Cerebellar nuclear complex (tissue), 1 donor: ENCODE measurements at regions not wholly inside any gene's neighbourhood (a gene's known extent, or its start where the extent isn't known, plus 50 kb on each side); places are given as distances from the start of the nearest gene placed in this dataset.
"Not testable (repeated sequence)": the region's sequence is repeated elsewhere in the genome, so short reads cannot be mapped to it uniquely, and the experiment has no call there.

Experiments
- DNase-seq, 2 experiments: peaks; one replicate each; lab custom pipeline; 2025; lab: John Stamatoyannopoulos, UW

GRCh38 chr5:164975986-164976385 is 1470.6 kb downstream of the MAT2B start:
- DNase-seq: no peak

DNA sequence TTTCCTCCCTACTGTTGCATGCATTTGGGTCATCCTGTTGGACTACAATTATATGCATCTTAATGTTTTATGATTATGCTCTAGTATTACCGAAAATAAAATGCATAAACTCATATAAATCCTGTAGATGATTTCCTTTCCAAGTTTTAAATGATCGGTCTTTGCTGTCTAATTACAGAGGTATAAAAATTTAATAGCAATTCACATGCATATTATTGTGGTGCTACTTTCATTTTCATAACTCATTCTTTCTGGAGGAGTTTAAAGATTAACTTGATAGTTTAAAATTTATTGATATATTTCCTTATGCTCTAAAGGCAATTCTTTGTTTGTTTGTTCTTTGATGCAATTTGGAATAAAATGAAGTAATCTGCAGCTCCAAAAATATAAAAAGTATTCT is 1475.1 kb downstream of the MAT2B start:
- DNase-seq: no peak

DNA sequence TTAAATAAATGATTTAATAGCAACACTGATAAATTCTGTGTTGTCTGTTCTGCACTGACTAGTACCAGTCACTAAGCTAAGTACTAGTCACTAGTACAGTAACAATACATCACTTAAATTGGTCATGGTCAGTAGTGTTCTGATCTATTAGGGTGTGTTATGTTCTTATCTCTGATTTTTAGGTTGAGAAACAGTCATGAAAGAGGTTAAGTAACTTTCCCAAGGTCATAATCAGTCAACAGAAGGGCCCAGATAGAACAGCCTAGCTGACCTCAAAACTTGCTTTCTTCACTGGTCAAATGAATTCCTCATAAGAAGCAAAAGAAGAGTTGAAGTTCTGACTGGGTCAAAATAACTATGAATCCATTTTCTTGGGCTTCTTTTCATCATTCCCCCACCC is 1492.7 kb downstream of the MAT2B start:
- DNase-seq: no peak

DNA sequence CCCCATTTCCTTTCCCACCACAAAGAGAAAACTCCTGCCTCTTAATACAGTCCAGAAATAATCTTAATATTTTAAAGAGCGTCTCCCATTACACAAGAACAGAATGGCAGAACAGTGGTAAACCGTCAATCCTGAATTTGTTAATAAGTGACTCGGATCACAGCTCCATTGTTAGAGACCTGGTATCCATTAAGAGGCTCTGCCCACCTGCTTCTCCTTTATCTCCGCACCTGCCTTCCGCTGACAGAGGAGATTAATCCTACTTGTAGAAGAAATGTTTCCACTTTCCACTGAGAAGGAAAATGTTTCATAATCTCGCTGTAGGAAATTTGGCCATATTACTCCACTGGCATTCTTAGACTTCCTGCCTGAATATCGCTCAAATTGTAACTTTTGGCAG is 1493.2 kb downstream of the MAT2B start:
- no peak for DNase-seq

DNA sequence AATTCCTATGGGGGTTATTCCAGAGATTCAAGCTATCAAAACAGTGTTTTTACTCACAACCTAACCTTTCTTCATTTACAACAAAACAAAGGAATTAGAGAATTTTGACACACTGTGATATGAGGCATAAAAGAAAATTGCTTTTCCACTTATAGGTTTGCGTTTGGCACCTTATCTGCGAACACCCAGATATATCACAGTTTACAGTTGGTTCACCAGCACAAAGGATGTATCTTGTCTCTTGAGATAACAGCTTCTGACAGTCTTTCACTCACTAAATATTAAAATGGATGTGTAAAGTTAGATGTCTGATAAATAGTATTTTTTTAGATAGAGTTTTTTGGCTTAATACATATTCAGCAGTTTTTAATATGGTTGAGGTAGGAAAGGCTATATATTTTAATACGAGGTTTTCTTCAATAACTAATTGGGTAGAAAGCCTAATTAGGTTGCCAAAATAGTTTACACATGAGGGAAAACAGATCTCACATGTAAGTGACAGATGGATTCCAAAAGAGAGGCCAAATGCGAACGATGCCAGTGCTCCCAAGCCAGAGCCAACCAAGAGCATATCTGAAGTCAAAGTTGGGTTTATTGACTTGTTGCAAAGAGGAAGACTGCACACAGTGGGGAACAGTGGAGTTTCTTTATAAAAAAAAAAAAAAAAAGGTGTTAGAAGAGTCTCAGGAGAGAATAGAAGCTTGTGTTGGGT is 1495.2 kb downstream of the MAT2B start:
- DNase-seq: no peak

GRCh38 chr5:165003283-165003682 is 1497.9 kb downstream of the MAT2B start:
- DNase-seq: no peak

DNA sequence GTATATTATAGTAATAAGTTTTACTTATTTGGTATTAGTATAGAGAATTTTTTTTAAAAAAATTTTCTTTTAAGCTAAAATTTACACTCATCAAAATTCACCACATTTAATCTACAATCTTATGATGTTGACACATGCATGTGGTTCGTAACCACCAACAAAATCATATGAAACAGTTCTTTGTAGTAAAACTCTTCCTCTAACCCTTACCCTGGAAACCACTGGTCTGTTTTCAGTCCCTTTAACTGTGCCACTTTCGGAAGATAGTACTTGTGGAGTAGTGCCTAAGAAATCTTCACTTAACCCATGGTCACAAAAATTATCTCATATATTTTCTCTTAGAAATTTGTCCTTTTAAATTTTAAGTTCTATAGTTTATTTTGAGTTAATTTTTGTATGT is 1498.8 kb downstream of the MAT2B start:
- no peak for DNase-seq

DNA sequence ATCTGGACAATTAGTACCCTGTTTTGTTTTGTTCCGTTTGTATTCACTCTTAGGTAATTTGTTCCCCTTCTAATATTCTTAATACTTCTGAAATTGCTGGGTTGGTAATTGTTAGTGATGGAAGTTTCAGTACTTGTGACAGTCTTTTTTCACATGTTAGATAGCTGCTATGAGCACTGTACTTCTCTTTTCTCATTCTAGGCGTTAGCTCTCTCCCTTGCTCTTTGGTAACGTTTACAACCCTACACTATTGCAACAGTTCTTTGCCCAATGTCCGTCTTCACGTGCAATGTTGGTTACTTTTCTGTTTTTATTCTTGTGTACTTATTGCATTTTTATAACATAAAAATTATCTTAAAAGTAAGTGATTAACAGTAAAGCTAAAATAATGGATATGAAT is 1509.0 kb downstream of the MAT2B start:
- DNase-seq: no peak

GRCh38 chr5:165015126-165015525 is 1509.7 kb downstream of the MAT2B start:
- no peak for DNase-seq

- no peak for DNase-seq
Measured at GRCh38 chr5:165015547-165015946, 1510.1 kb downstream of the MAT2B start.

DNA sequence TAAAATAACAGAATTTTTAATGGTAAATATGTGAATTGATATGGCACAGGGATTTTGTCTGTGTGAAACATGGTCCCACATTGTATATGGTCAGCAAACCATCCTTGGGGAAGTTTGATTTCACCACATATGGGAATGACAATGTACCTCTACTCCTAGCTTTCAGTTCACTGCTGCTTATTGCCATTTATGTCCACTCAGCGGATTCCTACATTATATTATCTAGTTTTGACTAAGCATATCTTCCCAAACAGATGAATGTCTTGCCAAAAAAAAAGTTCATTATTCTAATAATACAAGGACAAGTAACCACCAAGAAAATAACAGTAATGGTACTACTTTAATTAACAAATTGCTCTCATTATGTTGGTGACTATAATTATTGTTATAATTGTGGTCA is 1521.6 kb downstream of the MAT2B start:
- no peak for DNase-seq

DNA sequence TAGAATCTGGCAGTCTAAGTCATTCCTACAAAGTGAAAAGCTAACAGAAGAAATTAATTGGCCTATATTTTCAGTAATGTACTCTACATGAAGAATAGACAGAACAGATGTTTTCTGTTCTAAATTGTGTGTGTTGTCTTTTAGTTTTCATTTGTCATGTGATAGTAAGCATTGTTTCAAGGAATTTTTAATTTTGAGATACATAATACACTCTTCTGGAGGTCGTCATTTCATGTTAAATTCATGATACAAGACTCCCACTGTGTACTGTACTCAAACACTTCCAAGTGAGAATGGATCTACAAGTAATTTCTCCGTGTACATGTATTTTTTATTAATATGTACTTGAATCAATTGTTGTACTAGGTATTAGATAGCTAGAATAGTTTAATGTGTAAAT is 1522.9 kb downstream of the MAT2B start:
- DNase-seq: no peak

DNA sequence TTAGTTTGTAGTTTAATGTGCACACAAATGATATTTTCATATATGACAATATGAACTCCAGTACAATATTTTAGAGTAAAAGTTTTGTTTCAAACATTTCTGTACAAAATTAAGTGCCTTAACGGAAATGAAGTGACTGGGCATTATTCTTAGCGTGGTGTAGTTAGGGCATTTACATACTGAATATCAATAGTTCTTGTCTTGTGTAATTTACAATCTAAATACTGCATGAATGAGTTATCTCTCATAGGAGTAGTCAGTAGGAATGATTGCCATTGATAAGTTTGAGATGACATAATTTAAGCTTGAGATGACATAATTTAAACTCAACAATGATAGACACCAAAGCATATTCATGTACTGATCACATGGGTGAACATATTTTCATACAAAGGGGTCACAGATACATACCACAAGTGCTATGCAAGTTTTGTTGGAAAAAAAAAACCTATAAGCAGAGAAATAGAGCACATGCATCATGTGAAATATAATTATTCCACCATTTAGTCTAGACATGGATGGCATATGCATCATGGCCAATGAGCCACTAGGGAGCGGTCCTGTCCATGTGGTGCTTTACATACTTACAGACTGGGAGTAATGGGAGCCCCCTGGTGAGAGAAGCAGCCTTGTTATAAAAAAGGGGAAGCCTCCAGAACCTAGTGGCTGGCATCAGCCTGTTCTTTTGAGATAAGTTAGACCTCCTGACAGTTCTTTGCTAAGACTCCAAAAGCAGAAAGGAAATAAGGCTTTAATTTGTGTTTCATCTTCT is 1523.9 kb downstream of the MAT2B start:
- DNase-seq: no peak

GRCh38 chr5:165030971-165031370 is 1525.6 kb downstream of the MAT2B start:
- no peak for DNase-seq

DNA sequence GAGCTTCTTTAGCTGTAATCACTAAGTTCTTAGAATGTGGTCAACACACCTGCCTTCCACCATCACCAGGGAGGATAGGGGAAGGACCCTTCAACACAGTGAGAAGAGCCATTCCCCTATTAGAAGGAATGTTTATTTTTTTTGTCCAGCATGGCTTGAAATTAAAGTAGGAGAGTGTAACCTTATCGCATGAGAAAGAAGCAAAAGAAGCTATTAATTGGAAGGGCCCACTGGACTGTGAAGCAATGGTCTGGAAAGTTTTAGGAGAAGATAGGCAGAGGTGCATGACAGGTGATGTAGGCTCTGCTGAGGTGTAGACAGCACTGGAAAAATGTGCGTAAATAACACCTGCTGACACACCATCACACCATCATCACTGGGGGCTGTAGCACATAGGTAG is 1526.0 kb downstream of the MAT2B start:
- DNase-seq: no peak

DNA sequence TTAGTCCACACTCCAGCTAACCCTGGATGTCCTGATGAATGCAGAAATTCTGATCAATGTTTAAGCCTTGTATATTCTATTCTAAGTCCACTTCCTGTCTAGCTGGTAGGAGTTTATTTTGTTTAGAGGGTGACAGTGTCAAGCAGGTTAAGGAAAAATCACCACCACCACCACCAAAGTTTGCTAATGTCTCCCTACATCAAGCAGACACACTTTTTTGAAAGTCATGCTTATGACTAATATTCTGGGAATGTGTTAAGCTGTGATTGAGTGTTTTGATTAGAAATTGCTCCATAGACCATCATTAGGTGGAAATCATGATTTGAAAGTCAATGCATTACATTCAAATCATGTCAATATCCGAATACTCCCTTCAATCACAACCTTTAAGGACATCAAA is 1530.1 kb downstream of the MAT2B start:
- no peak for DNase-seq

- DNase-seq: no peak
Measured at GRCh38 chr5:165039748-165040147, 1534.3 kb downstream of the MAT2B start.

- DNase-seq: not testable (repeated sequence)
Measured at GRCh38 chr5:165045941-165046340, 1540.5 kb downstream of the MAT2B start.

- no peak for DNase-seq
Measured at GRCh38 chr5:165055476-165055875, 1550.1 kb downstream of the MAT2B start.

DNA sequence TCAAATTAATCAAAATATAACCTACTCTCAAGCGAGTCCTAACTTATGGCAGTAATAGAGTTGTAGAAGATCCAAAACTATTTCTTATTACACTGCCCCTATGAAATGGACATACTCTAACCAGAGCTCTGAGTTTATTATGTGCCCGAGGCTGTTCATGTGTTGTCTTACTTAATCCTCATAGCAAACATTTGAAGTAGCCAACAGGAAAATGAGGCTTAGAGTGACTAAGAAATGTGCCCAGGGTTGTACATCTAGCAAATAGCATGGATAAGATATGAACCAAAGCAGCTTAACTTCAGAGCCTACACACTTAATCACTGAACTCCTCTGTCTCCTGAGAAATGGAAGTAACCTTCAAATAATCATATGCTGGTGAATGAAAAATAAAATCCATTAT is 1551.7 kb downstream of the MAT2B start:
- DNase-seq: no peak

- no peak for DNase-seq
Measured at GRCh38 chr5:165066751-165067385, 1561.4 kb downstream of the MAT2B start.

DNA sequence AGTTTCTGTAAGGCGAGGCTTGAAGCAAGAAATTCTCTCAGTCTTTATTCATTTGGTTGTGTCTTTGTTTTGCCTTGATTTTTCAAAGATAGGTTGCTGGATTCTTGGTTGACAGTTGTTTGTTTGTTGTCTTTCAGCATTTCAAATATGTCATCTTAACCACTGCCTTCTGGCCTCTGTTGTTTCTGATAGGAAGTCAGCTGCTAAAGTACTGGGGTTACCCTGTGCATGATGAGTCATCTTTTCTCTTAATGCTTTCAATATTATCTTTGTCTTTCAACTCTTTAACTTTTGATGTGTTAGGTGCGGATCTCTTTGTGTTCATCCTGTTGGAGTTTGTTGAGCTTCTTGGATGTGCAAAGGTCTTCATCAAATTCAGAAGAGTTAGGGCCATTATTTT is 1571.3 kb downstream of the MAT2B start:
- DNase-seq: no peak

GRCh38 chr5:165079389-165079788 is 1574.0 kb downstream of the MAT2B start:
- no peak for DNase-seq
